Activated CD4-positive, alpha-beta T cell treated with anti-CD3 and anti-CD28 coated beads, Interleukin-2, amount 50 U/mL, for 1 hour (primary cell): ENCODE measurements at regions not wholly inside any gene's neighbourhood (a gene's known extent, or its start where the extent isn't known, plus 50 kb on each side); places are given as distances from the start of the nearest gene placed in this dataset.
"Not testable (repeated sequence)": the region's sequence is repeated elsewhere in the genome, so short reads cannot be mapped to it uniquely, and the experiment has no call there.

Experiments
- DNase-seq: peaks from one replicate; pipeline ENCODE4 v3.0.0-alpha.2; 2020

GRCh38 chr15:84153655-84154140 lies 81.9 kb upstream of the GOLGA6L4 start:
- DNase-seq: not testable (repeated sequence)

- DNase-seq: not testable (repeated sequence)
Observed at GRCh38 chr15:84154314-84154713, 81.3 kb upstream of the GOLGA6L4 start.

- not testable (repeated sequence) for DNase-seq
Observed at GRCh38 chr15:84154787-84155186, 80.8 kb upstream of the GOLGA6L4 start.

- not testable (repeated sequence) for DNase-seq
Observed at GRCh38 chr15:84155792-84156587, 79.6 kb upstream of the GOLGA6L4 start.

GRCh38 chr15:84156588-84156840 lies 79.1 kb upstream of the GOLGA6L4 start:
- not testable (repeated sequence) for DNase-seq

- not testable (repeated sequence) for DNase-seq
Observed at GRCh38 chr15:84157056-84157632, 78.4 kb upstream of the GOLGA6L4 start.

GRCh38 chr15:84157857-84158256 lies 77.7 kb upstream of the GOLGA6L4 start:
- DNase-seq: not testable (repeated sequence)

- DNase-seq: not testable (repeated sequence)
Observed at GRCh38 chr15:84159346-84160269, 76.0 kb upstream of the GOLGA6L4 start.

GRCh38 chr15:84164423-84165292 lies 70.9 kb upstream of the GOLGA6L4 start:
- not testable (repeated sequence) for DNase-seq

GRCh38 chr15:84170029-84170428 lies 65.5 kb upstream of the GOLGA6L4 start:
- not testable (repeated sequence) for DNase-seq

GRCh38 chr15:84173231-84173610 lies 62.4 kb upstream of the GOLGA6L4 start:
- DNase-seq: not testable (repeated sequence)
